CD14-positive monocyte (primary cell): ENCODE measurements at regions not wholly inside any gene's neighbourhood (a gene's known extent, or its start where the extent isn't known, plus 50 kb on each side); places are given as distances from the start of the nearest gene placed in this dataset.

ENCODE experiments used
- DNase-seq, 3 donors: peaks; one replicate each; pipeline ENCODE4 v3.0.0-alpha.2; 2011 to 2022
- H2AFZ ChIP-seq: 2 replicates; pipeline ENCODE4 v1.6.0; 2012; ENCODE audit warnings: mild to moderate bottlenecking, low read depth, low read length, inconsistent platforms; ENCODE audit not compliant: insufficient read depth, poor library complexity, severe bottlenecking
- H3K27ac ChIP-seq, 2 donors: 1 replicate in 1 of 2; 2 replicates in 1 of 2; pipeline ENCODE4 v1.5.1; 2012 to 2013; ENCODE audit warnings: low read length in 2 of 2, control low read depth in 1 of 2, inconsistent platforms in 1 of 2, low read depth in 1 of 2, mild to moderate bottlenecking in 1 of 2
- H3K27me3 ChIP-seq, 2 donors: one replicate each; pipeline versions ENCODE4 v1.6.0 to v1.6.1; 2011 to 2013; ENCODE audit warnings: low read length in 2 of 2; ENCODE audit not compliant: control insufficient read depth in 2 of 2, insufficient read depth in 2 of 2
- H3K36me3 ChIP-seq, 2 donors: replicated peaks in 1 of 2; 1 replicate in 1 of 2; 2 replicates in 1 of 2; pipeline versions ENCODE4 v1.5.1 to v1.6.1; 2012 to 2013; ENCODE audit warnings: low read length in 2 of 2, control low read depth in 1 of 2, inconsistent platforms in 1 of 2, mild to moderate bottlenecking in 1 of 2; ENCODE audit not compliant: insufficient read depth in 2 of 2, control insufficient read depth in 1 of 2
- H3K4me1 ChIP-seq, 2 donors: 1 replicate in 1 of 2; 2 replicates in 1 of 2; pipeline versions ENCODE4 v1.5.1 to v1.6.1; 2012 to 2013; ENCODE audit warnings: low read length in 2 of 2, control low read depth in 1 of 2, inconsistent platforms in 1 of 2, mild to moderate bottlenecking in 1 of 2, moderate library complexity in 1 of 2; ENCODE audit not compliant: insufficient read depth in 2 of 2, control insufficient read depth in 1 of 2
- H3K4me2 ChIP-seq: replicated peaks from 2 replicates; pipeline ENCODE3; 2012; ENCODE audit warnings: low read length, moderate library complexity, mild to moderate bottlenecking; ENCODE audit not compliant: poor library complexity, severe bottlenecking; ENCODE audit errors: extremely low read depth
- H3K4me3 ChIP-seq, 3 experiments: fragments of 200-600 bp in 1 of 3; sonication (generic) in 1 of 3; replicated peaks in 1 of 3; 1 replicate in 2 of 3; 2 replicates in 1 of 3; pipeline ENCODE4 v1.5.1; 2011 to 2013; ENCODE audit warnings: low read length in 3 of 3, mild to moderate bottlenecking in 3 of 3, control low read depth in 2 of 3, low read depth in 2 of 3, inconsistent platforms in 1 of 3, moderate library complexity in 1 of 3
- H3K79me2 ChIP-seq: 2 replicates; pipeline ENCODE4 v1.6.0; 2012; ENCODE audit warnings: mild to moderate bottlenecking, control low read depth, inconsistent platforms, low read length, moderate library complexity; ENCODE audit not compliant: insufficient read depth
- H3K9ac ChIP-seq: 2 replicates; pipeline ENCODE4 v1.6.0; 2017; ENCODE audit warnings: low read length, mild to moderate bottlenecking; ENCODE audit not compliant: insufficient read depth, poor library complexity, severe bottlenecking
- H3K9me3 ChIP-seq, 2 donors: replicated peaks in 1 of 2; 1 replicate in 1 of 2; 2 replicates in 1 of 2; pipeline versions ENCODE4 v1.5.1 to v1.6.1; 2012 to 2013; ENCODE audit warnings: low read length in 2 of 2, control low read depth in 1 of 2; ENCODE audit not compliant: control insufficient read depth in 1 of 2, insufficient read depth in 1 of 2
- H4K20me1 ChIP-seq: 2 replicates; pipeline ENCODE4 v1.6.0; 2012; ENCODE audit warnings: mild to moderate bottlenecking, low read length, control low read depth, moderate library complexity; ENCODE audit not compliant: insufficient read depth
- H3K27ac Mint-ChIP-seq, 7 donors: one replicate each; pipeline ENCODE4 v1.8.0; 2020; ENCODE audit warnings: mild to moderate bottlenecking in 7 of 7, mixed read lengths in 7 of 7, moderate library complexity in 6 of 7, inconsistent platforms in 2 of 7
- H3K27me3 Mint-ChIP-seq, 3 donors: one replicate each; pipeline ENCODE4 v1.8.0; 2021 to 2022; ENCODE audit warnings: low read depth in 3 of 3, mild to moderate bottlenecking in 3 of 3, mixed read lengths in 3 of 3, moderate library complexity in 3 of 3, inconsistent platforms in 1 of 3
- H3K36me3 Mint-ChIP-seq, 2 donors: one replicate each; pipeline ENCODE4 v1.8.0; 2020; ENCODE audit warnings: mixed read lengths in 2 of 2, inconsistent platforms in 1 of 2, mild to moderate bottlenecking in 1 of 2
- H3K4me1 Mint-ChIP-seq: one replicate; pipeline ENCODE4 v1.8.0; 2020; ENCODE audit warnings: mild to moderate bottlenecking, mixed read lengths
- H3K4me3 Mint-ChIP-seq, 2 donors: one replicate each; pipeline ENCODE4 v1.8.0; 2020; ENCODE audit warnings: mild to moderate bottlenecking in 2 of 2, mixed read lengths in 2 of 2, moderate library complexity in 1 of 2
- H3K9me3 Mint-ChIP-seq, 7 donors: one replicate each; pipeline ENCODE4 v1.8.0; 2020 to 2022; ENCODE audit warnings: mixed read lengths in 7 of 7, mild to moderate bottlenecking in 6 of 7, moderate library complexity in 6 of 7, inconsistent platforms in 2 of 7
- WGBS: methylation state at CpG from one replicate; pipeline ENCODE4 v1.1.5; 2013; ENCODE audit warnings: missing lambda C conversion rate; ENCODE audit not compliant: insufficient coverage; 5-methylcytosine and 5-hydroxymethylcytosine counted together
- intact Hi-C, 2 donors: fragments of 100-400 bp; cut with micrococcal nuclease; formaldehyde crosslinking; loops; one replicate each; pipeline versions ENCODE4 v1.15.0 to v1.15.1; 2023
- TF ChIP-seq, protein P1 (sequence below): fragments of 200-600 bp; IDR thresholded peaks from one replicate; pipeline ENCODE4 v1.8.0; 2022; ENCODE audit warnings: antibody characterized with exemption, mild to moderate bottlenecking

DNA sequence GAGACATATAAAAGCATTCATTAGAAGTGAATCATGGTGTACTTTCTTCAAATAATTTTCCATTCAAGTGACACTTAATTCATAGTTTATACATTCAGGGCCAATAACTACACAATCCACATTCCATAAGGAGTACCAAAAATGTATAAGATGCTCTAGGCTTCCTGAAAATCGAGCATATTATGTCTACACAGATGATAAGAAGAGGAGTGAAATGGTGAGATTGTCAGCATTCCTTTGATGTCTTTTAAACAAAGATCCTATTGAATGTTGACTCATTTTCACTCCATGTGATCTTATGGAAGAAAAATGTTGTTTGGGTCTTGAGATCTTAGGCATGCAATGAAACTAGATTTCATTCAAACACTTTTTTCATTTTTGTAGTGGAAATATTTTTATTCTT is 843.2 kb downstream of the KCNA4 start:
- H3K4me1 Mint-ChIP-seq, result no peaks in the 10 kb centered on the region
- H3K4me3 Mint-ChIP-seq, result no peak overlapping the region
- intact Hi-C loops, result no loop called here
- H3K36me3 Mint-ChIP-seq, result no peaks in the 10 kb centered on the region
- Histone ChIP-seq H2AFZ (no peak overlapping the region), H3K4me2 (no peak overlapping the region), H3K79me2 (no peaks in the 10 kb centered on the region), H4K20me1 (no peaks in the 10 kb centered on the region), H3K9me3 (no peaks in the 10 kb centered on the region), H3K36me3 (no peaks in the 10 kb centered on the region), H3K4me3 (no peak overlapping the region), H3K27ac (no peak overlapping the region), H3K4me1 (no peaks in the 10 kb centered on the region), H3K9ac (no peak overlapping the region), H3K27me3 (no peaks in the 10 kb centered on the region)
- no peak for DNase-seq
- no CpG with 5 or more reads among the region's 1 CpG for WGBS
- H3K27me3 Mint-ChIP-seq, result no peaks in the 10 kb centered on the region
- no peak overlapping the region for H3K27ac Mint-ChIP-seq
- TF ChIP-seq, protein P1, sequence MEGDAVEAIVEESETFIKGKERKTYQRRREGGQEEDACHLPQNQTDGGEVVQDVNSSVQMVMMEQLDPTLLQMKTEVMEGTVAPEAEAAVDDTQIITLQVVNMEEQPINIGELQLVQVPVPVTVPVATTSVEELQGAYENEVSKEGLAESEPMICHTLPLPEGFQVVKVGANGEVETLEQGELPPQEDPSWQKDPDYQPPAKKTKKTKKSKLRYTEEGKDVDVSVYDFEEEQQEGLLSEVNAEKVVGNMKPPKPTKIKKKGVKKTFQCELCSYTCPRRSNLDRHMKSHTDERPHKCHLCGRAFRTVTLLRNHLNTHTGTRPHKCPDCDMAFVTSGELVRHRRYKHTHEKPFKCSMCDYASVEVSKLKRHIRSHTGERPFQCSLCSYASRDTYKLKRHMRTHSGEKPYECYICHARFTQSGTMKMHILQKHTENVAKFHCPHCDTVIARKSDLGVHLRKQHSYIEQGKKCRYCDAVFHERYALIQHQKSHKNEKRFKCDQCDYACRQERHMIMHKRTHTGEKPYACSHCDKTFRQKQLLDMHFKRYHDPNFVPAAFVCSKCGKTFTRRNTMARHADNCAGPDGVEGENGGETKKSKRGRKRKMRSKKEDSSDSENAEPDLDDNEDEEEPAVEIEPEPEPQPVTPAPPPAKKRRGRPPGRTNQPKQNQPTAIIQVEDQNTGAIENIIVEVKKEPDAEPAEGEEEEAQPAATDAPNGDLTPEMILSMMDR, result no peak
- H3K9me3 Mint-ChIP-seq, result no peaks in the 10 kb centered on the region

DNA sequence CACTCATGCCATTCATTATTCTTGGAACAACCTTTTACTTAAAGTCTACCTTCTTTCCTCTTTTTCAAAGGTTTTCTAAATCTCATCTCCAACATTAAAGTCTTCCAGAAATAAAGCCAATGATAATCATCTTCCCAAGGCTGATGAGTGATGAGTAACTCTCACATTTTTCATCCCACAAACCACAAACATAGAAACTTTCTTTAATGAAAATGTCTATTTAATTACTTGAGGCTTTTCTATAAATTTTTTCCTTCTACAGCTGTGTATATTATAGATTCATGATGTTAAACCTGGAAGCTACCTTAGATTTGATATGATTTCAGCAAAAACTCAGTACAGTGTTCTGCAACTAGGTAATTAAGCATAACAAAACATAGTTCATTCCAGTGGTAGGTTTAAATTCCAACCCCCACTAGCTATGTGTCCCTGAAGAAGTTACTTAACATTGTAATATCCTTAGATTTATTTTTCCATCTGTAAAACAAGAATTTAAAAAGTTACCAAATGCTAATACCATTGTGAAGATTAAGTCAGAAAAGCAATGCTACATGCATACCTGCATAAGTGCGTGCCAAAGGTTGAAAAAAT is 845.4 kb downstream of the KCNA4 start:
- Mint-ChIP-seq H3K4me1 (no peaks in the 10 kb centered on the region), H3K9me3 (no peaks in the 10 kb centered on the region), H3K27me3 (peaks cover 0 to 1% (median 0%) of the 10 kb centered on the region in 3 donors), H3K36me3 (no peaks in the 10 kb centered on the region), H3K4me3 (no peak overlapping the region), H3K27ac (peak overlapping the region in 1 of 7 donors; percentile 7)
- intact Hi-C loops, result no loop called here
- WGBS, result no CpG with 5 or more reads among the region's 1 CpG
- no peaks in the 10 kb centered on the region for H3K27me3 ChIP-seq
- no peak overlapping the region for H3K9ac ChIP-seq
- H3K27ac ChIP-seq, result no peak overlapping the region
- no peak overlapping the region for H3K4me3 ChIP-seq
- DNase-seq, result no peak
- H3K9me3 ChIP-seq, result no peaks in the 10 kb centered on the region
- no peaks in the 10 kb centered on the region for H3K4me1 ChIP-seq
- H3K79me2 ChIP-seq, result no peaks in the 10 kb centered on the region
- no peaks in the 10 kb centered on the region for H4K20me1 ChIP-seq
- TF ChIP-seq, protein P1, result no peak
- H3K4me2 ChIP-seq, result no peak overlapping the region
- H3K36me3 ChIP-seq, result no peaks in the 10 kb centered on the region
- H2AFZ ChIP-seq, result no peak overlapping the region
